ENCODE measurements at regions not wholly inside any gene's neighbourhood (a gene's known extent, or its start where the extent isn't known, plus 50 kb on each side); places are given as distances from the start of the nearest gene placed in this dataset.

DNA sequence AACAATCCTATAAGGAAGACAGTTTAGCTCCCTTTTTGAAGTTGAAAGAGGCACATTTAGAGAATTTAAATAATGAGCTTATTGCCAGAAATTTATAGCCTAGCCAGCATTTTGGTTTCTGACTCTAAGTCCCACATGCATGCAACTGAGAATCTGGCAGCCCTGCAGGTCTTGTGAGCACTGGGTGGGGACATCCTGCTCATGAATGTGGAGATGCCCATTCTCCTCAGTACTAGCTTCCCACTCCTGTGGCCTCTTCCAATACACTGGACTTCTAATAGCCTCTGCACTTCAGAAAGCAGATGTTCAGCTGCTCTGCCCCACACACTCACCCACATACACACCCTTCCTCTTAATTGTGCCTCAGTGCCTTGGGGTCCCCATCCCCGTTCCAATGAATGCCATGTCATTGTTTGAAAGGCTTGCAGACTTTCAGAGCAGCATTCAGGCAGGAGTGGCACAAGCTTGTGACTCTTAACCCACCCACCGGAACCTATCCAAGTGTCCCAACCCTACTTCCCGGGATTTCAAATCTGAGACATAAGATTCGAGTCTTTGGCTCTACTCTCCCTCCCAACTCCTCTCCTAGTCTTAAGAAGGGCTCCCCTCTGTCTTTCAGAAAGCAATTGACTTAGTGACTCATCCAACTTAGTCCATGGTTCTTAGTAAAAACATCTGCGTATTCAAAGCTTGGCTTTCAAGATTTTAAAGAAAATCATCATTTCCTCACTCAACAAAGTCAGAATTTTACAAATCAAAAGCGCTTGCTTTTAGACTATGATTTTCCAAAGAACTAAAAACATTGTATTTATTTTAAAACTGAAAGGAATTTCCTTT is 80.0 kb upstream of the FREM2 start:
- no peak for DNase-seq (ENCODE audit: low spot score)

DNA sequence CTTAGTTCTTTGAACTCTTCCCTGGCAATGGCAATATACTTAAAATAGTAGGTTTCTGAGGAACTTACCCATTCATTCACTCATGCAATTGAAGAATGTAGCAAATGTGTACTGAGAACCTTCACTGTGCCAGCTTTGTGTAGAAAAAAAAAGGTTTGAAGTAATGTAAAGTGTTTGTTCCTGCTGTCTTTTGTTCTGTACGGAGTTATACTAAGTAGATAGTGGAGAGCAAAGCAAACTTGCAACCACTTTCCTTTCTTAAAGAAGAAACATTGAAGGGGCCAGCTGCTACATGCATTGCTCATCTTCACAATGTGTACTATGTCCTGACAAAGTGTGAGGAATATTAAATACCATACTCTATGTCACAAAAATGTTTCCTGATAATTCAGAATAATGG is 68.9 kb upstream of the FREM2 start:
- DNase-seq (ENCODE audit: low spot score), result no peak

DNA sequence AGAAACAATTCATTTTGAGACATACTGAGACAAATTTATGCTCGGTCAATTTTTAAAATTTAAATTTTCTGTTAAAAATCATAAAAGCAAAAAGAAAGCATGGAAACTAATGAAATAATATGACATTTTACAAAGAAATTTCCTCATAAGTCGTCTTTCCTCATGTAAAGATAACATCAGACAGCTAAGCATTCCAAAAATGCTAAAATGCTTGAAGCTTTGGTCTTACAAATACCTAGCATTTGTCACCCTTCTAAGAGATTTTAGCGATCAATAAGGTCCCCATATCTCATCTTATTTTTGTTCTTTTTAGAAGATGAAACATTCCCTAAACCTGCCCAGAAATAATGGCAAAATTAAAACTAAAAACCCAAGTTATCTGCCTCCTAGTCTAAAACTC is 68.5 kb upstream of the FREM2 start:
- DNase-seq (ENCODE audit: low spot score), result no peak

DNA sequence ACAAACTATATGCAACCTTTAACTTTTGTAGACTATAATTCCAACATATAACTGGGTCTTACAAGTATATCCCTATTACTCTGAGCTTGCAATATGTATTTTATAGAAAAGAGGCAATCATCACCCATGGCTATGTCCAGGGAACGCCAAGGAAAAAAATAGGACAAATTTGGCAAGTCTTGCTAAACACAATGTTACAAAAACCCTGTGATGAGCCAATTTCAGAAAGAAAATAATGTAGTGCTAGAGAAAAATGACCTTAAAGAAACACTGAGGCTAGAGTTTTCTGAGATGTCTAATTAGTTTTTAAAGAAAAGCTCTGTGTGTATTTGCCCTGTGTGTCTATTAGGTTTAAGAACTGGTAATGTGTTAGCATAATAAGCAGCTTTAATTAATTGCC is 68.0 kb upstream of the FREM2 start:
- DNase-seq (ENCODE audit: low spot score), result no peak

DNA sequence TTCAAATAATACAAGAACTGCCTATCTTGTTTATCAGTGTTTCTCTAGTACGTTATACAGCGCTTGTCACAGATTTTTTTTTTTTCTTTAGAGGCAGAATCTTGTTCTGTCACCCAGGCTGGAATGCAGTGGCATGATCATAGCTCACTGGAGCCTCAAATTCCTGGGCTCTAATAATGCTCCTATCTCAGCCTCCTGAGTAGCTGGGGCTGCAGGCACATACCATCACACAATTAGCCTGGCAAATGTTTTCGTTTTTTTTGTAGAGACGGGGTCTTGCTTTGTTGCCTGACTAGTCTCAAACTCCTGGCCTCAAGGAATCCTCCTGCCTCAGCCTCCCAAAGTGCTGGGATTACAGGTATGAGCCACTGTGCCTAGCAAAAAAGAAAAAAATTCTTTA is 66.0 kb upstream of the FREM2 start:
- no peak for DNase-seq (ENCODE audit: low spot score)

DNA sequence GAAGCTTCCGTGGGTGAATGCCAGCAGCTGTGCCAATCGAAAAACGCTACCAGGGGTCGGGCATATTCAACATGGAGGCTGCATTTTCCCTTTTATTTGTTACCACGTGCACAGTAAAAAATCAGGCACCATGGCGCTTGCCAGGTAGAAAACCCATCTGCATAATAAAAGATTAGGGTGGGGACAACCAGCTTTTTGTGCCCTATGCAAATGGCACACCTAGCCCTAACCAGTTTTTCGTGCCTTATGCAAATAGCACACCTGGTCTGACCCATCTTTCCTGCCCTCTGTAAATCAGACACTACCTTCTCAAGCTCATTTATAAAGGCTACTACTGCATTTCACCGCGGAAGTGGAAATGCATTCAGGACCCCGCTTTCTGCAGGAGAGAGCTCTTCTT is 62.1 kb upstream of the FREM2 start:
- no peak for DNase-seq (ENCODE audit: low spot score)

DNA sequence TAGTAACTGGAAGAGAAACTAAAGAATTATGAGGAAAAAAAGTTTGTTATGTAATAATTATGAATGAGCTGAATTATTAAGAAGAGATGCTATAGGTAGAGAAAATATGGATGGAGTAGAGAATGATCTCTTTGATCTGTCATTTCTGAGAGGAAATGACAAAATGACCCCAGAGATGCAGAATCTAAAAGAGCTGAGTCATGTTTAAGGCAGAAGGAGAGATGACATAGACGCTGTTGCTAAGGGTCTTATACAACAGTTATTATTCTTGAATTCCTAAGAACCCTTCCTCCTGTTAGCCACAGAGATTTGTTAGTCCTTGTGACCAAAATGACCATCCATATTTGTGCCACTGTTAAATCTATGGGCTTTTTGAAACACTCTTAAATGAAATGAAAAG is 58.3 kb upstream of the FREM2 start:
- DNase-seq (ENCODE audit: low spot score), result no peak

DNA sequence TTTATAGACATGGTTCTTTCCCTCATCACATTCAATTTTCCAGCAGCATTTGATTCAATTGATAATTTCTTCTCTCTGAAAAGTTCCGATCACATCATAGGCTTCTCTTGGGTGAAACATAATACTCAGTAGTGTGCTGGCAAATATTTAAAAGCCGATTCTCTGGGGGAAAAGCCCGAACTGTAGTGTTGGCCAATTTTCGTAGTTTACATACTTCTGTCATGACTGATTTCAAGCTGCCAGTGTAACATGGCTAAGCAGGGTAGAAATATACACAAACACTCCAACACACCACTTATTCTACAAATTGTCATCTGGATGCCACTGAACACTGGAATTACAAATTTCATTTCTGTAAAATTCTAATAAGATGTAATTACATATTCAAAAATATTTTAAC is 56.1 kb upstream of the FREM2 start:
- DNase-seq (ENCODE audit: low spot score), result no peak

DNA sequence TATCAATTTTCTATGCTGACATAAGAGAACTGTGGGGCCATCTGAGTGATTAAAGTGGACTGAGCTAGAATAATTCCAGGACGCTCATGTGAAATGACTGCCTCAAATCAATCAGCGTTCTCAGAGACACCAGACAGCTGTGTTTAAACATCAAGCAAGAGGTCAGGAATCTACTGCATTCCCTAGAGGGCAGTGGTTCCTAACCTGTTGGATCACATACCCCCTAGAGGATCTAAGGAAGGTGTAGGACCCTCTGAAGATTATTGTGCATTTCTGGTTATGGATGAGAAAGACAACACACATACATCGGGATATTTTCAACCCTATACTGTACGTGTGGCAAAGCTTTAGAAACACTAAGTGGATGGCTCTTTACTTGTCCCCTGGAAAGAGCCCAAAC is 51.8 kb upstream of the FREM2 start:
- no peak for DNase-seq (ENCODE audit: low spot score)

DNA sequence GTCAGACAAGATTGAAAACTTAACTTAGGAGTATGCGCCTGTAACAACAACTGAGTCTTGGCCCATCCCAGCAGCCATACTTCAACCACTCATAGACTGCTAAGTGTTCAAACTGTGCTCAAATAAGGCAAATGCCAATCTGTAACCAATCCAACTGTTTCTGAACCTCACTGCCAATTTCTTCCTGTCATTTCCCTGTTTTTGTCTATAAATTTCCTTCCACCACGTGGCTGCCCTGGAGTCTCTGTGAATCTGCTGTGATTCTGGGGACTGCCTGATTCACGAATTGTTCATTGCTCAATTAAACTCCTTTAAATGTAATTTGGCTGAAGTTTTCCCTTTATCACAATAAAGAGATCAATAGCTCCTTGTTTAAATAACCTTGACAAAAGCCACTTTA is 50.8 kb upstream of the FREM2 start:
- peak; percentile 49 for DNase-seq (ENCODE audit: low spot score)

DNA sequence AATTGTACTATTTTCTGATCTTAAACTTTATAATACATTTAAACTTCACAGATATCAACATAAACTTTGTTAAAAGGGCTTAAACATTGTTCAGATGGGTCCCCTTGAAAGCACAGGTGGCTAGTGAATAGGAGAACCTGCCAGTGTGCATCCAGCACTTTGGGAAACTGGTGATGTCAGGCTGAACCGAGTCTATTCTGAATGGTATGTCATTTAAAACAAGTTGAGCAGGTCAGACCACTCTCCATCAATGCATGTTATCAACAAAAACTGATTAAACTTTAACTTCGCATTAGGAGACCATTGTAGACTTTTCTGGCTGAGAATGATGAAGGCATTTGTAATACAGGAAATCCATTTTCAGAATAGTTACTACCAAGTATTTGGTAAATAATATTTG is 50.1 kb upstream of the FREM2 start:
- peak; percentile 83 for DNase-seq (ENCODE audit: low spot score)

Measured in mucosa of gallbladder (tissue), 1 donor.